Fibroblast of the aortic adventitia (primary cell): ENCODE measurements at regions not wholly inside any gene's neighbourhood (a gene's known extent, or its start where the extent isn't known, plus 50 kb on each side); places are given as distances from the start of the nearest gene placed in this dataset.
A peak's percentile ranks its signal among the peaks of the same experiment; 100 is the strongest.

Source experiments
- DNase-seq: peaks from one replicate; pipeline ENCODE4 v3.0.0-alpha.2; 2010; ENCODE audit warnings: low read depth
- H3K4me3 ChIP-seq: 2 replicates; pipeline ENCODE4 v1.5.1; 2011; ENCODE audit warnings: low read depth, mild to moderate bottlenecking, control low read depth, low read length, moderate library complexity
- TF ChIP-seq, protein P1 (sequence below): IDR thresholded peaks from 2 replicates; pipeline ENCODE4 v1.5.1; 2011; ENCODE audit warnings: mild to moderate bottlenecking, low read length, control low read depth, inconsistent platforms; ENCODE audit not compliant: insufficient read depth

DNA sequence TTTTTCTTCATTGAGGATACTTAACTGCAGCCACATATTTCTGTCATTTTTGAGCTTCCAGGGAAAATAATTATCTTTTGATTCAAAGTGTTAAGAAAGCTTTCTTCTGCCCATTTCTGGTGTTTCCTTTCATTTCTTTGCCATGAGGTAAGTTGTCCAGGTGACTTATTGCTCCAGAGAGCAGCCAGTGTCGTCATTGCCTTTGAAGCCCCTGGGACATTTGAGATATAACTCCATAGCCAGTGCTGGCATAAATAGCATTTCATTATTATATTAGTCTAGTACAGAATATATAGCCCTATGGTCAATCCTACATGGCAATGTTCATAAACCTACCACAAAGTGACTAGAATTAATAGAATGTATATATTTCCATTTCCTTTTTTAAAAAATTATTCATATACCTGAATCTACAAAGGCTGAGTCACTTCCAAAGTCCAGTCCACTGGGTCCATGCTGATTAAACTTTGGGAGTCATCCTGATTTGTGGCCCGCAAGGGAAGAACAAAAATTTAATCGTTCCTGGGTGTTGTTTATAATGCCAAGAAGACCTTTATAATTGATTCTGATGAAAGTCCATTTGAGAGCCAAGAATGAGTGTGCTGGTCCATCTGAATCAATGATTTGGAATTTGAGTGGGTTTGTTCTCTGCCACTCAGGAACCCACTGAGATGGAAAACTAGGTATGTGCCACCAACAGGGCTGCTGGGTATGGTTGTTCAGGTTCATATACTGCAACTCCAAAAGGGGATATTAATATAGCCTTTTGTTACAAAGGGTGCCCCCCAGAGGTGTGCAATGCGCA is 221.8 kb upstream of the PLXNA2 start:
- DNase-seq, result no peak
- TF ChIP-seq, protein P1, sequence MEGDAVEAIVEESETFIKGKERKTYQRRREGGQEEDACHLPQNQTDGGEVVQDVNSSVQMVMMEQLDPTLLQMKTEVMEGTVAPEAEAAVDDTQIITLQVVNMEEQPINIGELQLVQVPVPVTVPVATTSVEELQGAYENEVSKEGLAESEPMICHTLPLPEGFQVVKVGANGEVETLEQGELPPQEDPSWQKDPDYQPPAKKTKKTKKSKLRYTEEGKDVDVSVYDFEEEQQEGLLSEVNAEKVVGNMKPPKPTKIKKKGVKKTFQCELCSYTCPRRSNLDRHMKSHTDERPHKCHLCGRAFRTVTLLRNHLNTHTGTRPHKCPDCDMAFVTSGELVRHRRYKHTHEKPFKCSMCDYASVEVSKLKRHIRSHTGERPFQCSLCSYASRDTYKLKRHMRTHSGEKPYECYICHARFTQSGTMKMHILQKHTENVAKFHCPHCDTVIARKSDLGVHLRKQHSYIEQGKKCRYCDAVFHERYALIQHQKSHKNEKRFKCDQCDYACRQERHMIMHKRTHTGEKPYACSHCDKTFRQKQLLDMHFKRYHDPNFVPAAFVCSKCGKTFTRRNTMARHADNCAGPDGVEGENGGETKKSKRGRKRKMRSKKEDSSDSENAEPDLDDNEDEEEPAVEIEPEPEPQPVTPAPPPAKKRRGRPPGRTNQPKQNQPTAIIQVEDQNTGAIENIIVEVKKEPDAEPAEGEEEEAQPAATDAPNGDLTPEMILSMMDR, result no peak
- H3K4me3 ChIP-seq, result no peak overlapping the region

DNA sequence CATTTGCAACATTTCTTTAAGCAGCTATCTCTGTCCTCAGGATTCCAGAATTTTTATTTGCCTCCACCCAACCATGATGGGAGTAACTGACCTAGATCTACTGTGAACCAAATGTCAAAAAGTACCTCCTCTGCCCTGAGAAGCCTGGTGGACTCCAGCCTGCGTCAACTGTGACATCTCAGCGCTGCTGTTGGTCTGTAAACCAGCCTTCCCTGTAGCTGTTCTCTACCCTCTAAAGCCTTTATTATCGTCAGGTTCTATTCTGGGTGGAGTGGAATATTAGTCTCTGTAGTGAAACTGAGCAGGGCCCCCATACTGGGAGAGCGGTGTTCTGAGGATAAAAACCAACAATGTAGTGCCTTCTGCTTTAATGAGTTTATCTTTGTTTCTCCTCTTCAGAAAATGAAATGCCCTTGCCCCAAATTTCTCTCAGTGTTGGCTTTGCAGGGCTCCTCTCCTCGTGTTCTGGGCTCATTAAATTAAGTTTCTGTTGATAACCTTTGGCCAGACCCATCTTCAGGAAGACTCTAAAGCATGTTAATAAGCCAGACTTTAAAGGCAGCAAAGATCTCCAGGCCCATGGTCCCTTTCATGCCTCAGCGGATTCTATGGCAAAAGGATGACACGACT is 223.1 kb upstream of the PLXNA2 start:
- no peak overlapping the region for H3K4me3 ChIP-seq
- TF ChIP-seq, protein P1, result no peak
- no peak for DNase-seq

DNA sequence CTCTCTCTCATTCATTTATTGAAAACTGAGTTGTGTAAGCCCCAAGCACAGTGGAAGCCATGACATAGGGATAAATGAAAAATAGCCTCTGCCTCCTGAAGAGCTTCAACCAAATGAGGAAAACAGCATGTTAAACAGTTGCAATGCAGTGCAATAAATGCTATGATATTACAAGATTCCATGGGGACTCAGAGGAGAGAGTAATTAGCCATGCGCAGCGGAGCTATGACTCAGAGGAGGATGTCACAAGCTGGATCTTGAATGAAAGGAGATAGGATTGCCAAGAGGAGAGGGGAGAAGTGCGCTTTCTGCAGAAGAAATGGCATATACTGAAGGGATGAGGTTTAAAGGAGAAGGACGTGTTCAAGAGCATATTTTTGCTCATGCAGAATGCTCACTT is 231.3 kb upstream of the PLXNA2 start:
- TF ChIP-seq, protein P1, result no peak

DNA sequence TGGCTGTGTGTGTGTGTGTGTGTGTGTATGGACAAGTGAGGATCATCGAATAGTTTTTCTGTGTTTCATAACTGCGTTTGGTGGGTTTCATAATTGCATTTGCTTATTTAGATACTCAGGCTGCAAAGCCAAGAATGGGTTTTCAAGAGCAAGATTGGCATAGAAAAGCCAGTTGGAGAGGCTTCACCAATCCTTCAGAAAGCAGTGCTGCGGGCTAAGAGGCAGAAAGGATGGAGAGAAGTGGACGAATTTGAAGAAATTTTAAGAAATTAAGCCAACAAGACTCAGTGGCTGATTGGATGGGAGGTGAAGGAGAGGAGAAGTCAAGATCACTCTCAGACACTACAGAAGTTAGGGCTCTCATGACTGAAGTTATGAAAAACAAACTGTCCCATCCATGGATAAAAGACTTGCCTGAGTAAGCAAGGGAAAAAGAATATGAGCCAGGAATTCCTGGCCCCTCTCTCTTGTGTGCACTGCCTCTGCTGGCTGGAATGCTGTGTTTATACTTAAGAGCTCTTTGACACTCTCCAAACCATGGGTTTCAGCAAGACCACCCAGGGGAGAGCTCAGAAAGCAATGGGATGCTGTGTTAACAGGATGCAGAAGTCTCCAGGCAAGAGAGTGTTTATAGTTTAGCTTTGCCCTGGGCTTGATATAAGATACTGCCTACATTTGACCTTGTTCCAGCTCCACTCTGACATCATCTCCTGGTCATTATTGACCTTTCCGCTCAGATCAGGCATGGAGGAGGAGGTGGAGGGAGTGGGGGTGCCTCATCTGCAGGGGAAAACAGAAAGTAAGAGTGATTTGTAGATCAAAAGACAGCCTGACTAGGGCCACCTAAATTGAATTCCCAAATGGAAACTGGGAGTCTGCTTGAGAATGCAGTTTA is 232.0 kb upstream of the PLXNA2 start:
- no peak overlapping the region for H3K4me3 ChIP-seq
- peak; percentile 15 for DNase-seq
- TF ChIP-seq, protein P1, result no peak

More for the DNA sequence above, 231.3 kb upstream of the PLXNA2 start:
- peak; percentile 8 for DNase-seq
- no peak overlapping the region for H3K4me3 ChIP-seq

DNA sequence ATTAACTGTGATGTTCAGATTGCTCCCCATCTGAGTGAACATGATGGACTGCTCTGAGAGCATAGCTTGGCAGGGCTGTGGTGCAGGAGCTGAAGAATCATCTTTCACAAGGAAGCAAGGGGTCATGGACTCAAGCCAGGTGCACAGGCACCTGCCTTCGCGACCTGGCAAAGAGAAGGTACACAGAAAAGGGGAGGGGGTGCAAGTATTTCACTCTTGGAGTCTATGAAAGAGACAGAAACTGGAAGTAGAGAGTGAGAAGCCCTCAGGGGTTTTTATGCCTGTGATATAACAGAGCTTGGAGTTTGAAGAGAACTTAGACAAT is 232.6 kb upstream of the PLXNA2 start:
- TF ChIP-seq, protein P1, result no peak
- no peak overlapping the region for H3K4me3 ChIP-seq
- DNase-seq, result no peak

DNA sequence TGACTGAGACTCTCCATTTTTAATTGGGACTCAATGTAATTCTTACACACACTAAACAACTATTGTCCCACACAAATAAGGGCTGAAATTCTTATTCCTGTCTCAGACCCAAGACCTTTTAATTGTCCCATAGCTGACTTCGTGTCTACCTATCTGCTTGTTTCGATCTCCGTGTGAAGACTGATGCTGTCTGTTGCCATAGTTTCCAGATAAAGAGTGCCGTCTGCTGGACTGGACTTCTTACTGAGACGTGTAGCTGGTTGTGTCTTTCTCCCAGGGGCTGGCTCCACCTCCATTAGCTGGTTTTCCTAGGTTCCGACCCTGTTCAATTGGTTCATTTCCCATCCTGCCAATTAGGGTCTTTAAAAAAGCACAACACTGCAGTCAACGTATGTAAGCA is 235.3 kb upstream of the PLXNA2 start:
- H3K4me3 ChIP-seq, result no peak overlapping the region
- DNase-seq, result no peak
- TF ChIP-seq, protein P1, result no peak
